ENCODE measurements at regions not wholly inside any gene's neighbourhood (a gene's known extent, or its start where the extent isn't known, plus 50 kb on each side); places are given as distances from the start of the nearest gene placed in this dataset.

GRCh38 chr5:109478830-109479229, 69.1 kb upstream of the PJA2 start:
- Mint-ChIP-seq H3K36me3 (ENCODE audit: low read depth) (no peaks in the 10 kb centered on the region), H3K27ac (ENCODE audit: unreplicated experiment) (no peak overlapping the region), H3K9me3 (ENCODE audit: low read depth) (no peaks in the 10 kb centered on the region), H3K4me1 (ENCODE audit: low read depth) (no peaks in the 10 kb centered on the region), H3K27me3 (ENCODE audit: low read depth) (no peaks in the 10 kb centered on the region), H3K4me3 (ENCODE audit: unreplicated experiment) (no peak overlapping the region)
- no peak for DNase-seq (ENCODE audit: low spot score)
- TF ChIP-seq, protein P1, sequence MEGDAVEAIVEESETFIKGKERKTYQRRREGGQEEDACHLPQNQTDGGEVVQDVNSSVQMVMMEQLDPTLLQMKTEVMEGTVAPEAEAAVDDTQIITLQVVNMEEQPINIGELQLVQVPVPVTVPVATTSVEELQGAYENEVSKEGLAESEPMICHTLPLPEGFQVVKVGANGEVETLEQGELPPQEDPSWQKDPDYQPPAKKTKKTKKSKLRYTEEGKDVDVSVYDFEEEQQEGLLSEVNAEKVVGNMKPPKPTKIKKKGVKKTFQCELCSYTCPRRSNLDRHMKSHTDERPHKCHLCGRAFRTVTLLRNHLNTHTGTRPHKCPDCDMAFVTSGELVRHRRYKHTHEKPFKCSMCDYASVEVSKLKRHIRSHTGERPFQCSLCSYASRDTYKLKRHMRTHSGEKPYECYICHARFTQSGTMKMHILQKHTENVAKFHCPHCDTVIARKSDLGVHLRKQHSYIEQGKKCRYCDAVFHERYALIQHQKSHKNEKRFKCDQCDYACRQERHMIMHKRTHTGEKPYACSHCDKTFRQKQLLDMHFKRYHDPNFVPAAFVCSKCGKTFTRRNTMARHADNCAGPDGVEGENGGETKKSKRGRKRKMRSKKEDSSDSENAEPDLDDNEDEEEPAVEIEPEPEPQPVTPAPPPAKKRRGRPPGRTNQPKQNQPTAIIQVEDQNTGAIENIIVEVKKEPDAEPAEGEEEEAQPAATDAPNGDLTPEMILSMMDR (IDR thresholded peaks at IDR 0.05), result no peak

DNA sequence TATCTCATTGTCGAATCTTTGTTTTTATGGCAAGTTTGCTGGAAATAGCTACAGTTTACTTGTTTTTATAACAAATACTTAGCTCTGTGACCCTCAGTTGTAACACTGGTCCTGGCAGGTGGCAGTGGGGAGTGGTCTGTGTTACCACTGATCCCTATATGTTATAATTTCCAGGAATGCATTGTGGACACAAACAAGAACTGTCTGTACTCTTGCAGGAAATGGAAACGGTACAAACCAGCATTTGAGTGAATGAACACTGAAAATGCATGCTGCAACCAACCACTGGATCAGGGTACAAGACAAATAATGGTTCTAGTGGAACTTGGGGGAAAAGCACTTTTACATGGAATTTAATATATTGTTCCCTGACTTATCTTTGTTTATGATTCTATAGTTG, 66.5 kb upstream of the PJA2 start:
- TF ChIP-seq, protein P1 (IDR thresholded peaks at IDR 0.05), result no peak
- Mint-ChIP-seq H3K27ac (ENCODE audit: unreplicated experiment) (no peak overlapping the region), H3K4me3 (ENCODE audit: unreplicated experiment) (no peak overlapping the region), H3K27me3 (ENCODE audit: low read depth) (no peaks in the 10 kb centered on the region), H3K4me1 (ENCODE audit: low read depth) (no peaks in the 10 kb centered on the region), H3K9me3 (ENCODE audit: low read depth) (no peaks in the 10 kb centered on the region), H3K36me3 (ENCODE audit: low read depth) (no peaks in the 10 kb centered on the region)
- no peak for DNase-seq (ENCODE audit: low spot score)

DNA sequence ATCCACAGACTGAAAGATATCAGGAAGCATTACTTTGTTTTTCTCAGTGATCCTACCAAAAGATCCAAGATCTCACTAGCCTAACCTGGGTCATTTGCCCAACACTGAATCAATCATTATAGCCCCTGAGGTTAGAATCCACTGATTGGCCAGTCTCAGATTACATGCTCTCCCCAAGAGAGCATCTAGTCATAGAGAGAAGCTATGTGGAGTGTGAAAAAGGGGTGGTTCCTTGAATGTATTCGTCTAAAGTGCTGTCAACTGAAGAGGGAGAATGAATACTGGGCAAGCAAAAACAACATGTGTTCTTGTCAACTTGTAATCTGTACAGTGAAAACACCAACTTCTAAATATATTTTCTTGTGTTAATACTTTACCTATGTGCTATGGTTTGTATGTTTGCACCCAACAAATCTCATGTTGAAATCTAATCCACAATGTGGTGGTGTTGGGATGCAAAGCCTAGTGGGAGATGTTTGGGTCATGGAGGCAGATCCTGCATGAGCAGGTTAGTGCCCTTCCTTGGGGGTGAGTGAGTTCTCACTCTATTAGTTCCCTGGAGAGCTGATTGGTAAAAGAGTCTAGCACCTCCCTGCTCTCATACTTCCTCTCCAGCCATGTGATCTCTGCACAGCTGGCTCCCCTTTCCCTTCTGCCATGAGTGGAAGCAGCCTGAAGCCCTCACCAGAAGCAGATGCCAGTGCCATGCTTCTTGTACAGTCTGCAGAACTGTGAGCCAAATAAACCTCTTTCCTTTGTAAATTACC, 60.3 kb upstream of the PJA2 start:
- H3K27ac Mint-ChIP-seq (ENCODE audit: unreplicated experiment), result no peak overlapping the region
- H3K9me3 Mint-ChIP-seq (ENCODE audit: low read depth), result no peaks in the 10 kb centered on the region
- DNase-seq (ENCODE audit: low spot score), result no peak
- H3K4me1 Mint-ChIP-seq (ENCODE audit: low read depth), result peaks cover 8% of the 10 kb centered on the region
- no peaks in the 10 kb centered on the region for H3K27me3 Mint-ChIP-seq (ENCODE audit: low read depth)
- no peak overlapping the region for H3K4me3 Mint-ChIP-seq (ENCODE audit: unreplicated experiment)
- no peaks in the 10 kb centered on the region for H3K36me3 Mint-ChIP-seq (ENCODE audit: low read depth)
- TF ChIP-seq, protein P1 (IDR thresholded peaks at IDR 0.05), result no peak

- H3K4me3 Mint-ChIP-seq (ENCODE audit: unreplicated experiment), result no peak overlapping the region
- H3K4me1 Mint-ChIP-seq (ENCODE audit: low read depth), result peaks cover 8% of the 10 kb centered on the region
- H3K36me3 Mint-ChIP-seq (ENCODE audit: low read depth), result no peaks in the 10 kb centered on the region
- peak; percentile 96 for DNase-seq (ENCODE audit: low spot score)
- TF ChIP-seq, protein P1 (IDR thresholded peaks at IDR 0.05), result peak; percentile 91
- no peaks in the 10 kb centered on the region for H3K27me3 Mint-ChIP-seq (ENCODE audit: low read depth)
- no peaks in the 10 kb centered on the region for H3K9me3 Mint-ChIP-seq (ENCODE audit: low read depth)
- no peak overlapping the region for H3K27ac Mint-ChIP-seq (ENCODE audit: unreplicated experiment)
These were observed 59.1 kb upstream of the PJA2 start for GRCh38 chr5:109468737-109469420.

DNA sequence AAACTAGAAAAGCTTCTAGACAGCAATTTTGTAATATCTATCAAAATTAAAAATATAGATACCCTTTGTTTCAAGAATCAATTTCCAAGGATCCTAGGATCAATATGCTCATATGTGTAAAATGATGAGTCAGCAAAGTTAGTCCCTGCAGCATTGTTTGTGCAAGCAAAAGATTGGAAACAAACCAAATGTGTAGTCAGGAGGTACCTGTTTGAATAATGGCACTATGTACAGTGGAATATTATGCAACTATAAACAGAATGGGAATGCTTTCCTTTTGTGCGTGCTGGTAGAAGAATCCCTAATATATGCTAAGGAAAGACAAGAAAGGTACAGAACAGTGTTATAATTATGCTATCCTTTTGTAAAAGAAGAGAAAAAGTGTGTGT, 58.5 kb upstream of the PJA2 start:
- Mint-ChIP-seq H3K4me1 (ENCODE audit: low read depth) (peaks cover 8% of the 10 kb centered on the region), H3K27me3 (ENCODE audit: low read depth) (no peaks in the 10 kb centered on the region), H3K36me3 (ENCODE audit: low read depth) (no peaks in the 10 kb centered on the region), H3K27ac (ENCODE audit: unreplicated experiment) (no peak overlapping the region), H3K4me3 (ENCODE audit: unreplicated experiment) (no peak overlapping the region), H3K9me3 (ENCODE audit: low read depth) (no peaks in the 10 kb centered on the region)
- DNase-seq (ENCODE audit: low spot score), result no peak
- TF ChIP-seq, protein P1 (IDR thresholded peaks at IDR 0.05), result no peak

Measured in chondrocyte (in vitro differentiated cells).